Activated B cell treated with CpG ODN at 0.5 μM for 24 hours (primary cell): ENCODE measurements at regions not wholly inside any gene's neighbourhood (a gene's known extent, or its start where the extent isn't known, plus 50 kb on each side); places are given as distances from the start of the nearest gene placed in this dataset.

Experiments
- ATAC-seq: fragments of 200-7000 bp; cut with Tn5 transposase; one replicate; pipeline ENCODE4 v1.10.0; 2021; ENCODE audit warnings: low read depth, mild to moderate bottlenecking, moderate library complexity
- CTCF ChIA-PET: fragments of 350-600 bp; sonication (Branson Sonifier 250); formaldehyde crosslinking; loops from one replicate; lab custom pipeline; 2021; ENCODE audit warnings: antibody characterized with exemption; lab: Charles Lee
- POLR2A ChIA-PET: fragments of 350-600 bp; sonication (Branson Sonifier 250); formaldehyde crosslinking; loops from one replicate; lab custom pipeline; 2021; ENCODE audit warnings: antibody characterized with exemption; lab: Charles Lee
- DNase-seq: peaks from one replicate; pipeline ENCODE4 v3.0.0; 2022
- H3K27ac Mint-ChIP-seq: one replicate; pipeline ENCODE4 v1.8.0; 2020; ENCODE audit warnings: mixed read lengths
- H3K27me3 Mint-ChIP-seq: one replicate; pipeline ENCODE4 v1.8.0; 2021; ENCODE audit warnings: mixed read lengths
- H3K36me3 Mint-ChIP-seq: one replicate; pipeline ENCODE4 v1.8.0; 2021; ENCODE audit warnings: low read depth, mixed read lengths
- H3K4me1 Mint-ChIP-seq: one replicate; pipeline ENCODE4 v1.8.0; 2021; ENCODE audit warnings: mixed read lengths
- H3K4me3 Mint-ChIP-seq: one replicate; pipeline ENCODE4 v1.8.0; 2020; ENCODE audit warnings: mild to moderate bottlenecking, mixed read lengths
- H3K9me3 Mint-ChIP-seq: one replicate; pipeline ENCODE4 v1.8.0; 2020; ENCODE audit warnings: mixed read lengths
- intact Hi-C: fragments of 100-400 bp; cut with micrococcal nuclease; formaldehyde crosslinking; loops from one replicate; pipeline ENCODE4 v1.15.1; 2024
- TF ChIP-seq, protein P1 (sequence below): fragments of 200-600 bp; IDR thresholded peaks from one replicate; pipeline ENCODE4 v1.8.0; 2022; ENCODE audit warnings: antibody characterized with exemption, mild to moderate bottlenecking

DNA sequence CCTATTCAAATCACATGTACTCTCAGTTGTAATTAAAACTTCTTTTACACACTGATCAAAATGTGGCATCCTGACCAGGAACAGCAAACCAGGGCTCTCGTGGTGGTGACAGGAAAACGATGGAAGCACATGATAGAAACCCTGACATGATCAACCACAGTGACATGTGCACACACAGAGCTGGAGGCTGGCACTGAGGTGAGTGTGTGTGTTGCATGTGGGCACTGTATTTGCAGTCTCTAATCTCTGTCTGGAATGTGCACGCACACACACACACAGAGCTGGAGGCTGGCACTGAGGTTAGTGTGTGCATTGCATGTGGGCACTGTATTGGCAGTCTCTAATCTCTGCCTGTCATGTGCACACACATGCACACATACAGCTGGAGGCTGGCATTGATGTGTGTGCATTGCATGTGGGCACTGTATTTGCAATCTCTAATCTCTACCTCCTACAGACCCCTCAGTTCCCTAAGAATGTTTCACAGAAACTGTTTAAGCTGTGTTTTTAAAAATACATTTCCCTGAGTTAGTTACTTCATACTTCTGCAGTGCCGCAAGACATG, 406.9 kb downstream of the SFMBT2 start:
- ChIA-PET POLR2A (no interaction called here), CTCF (no interaction called here)
- intact Hi-C loops = no loop called here
- Mint-ChIP-seq H3K27me3 (peaks cover 4% of the 10 kb centered on the region), H3K9me3 (no peaks in the 10 kb centered on the region), H3K27ac (no peak overlapping the region), H3K4me1 (no peaks in the 10 kb centered on the region), H3K36me3 (no peaks in the 10 kb centered on the region), H3K4me3 (no peak overlapping the region)
- no peak for ATAC-seq
- TF ChIP-seq, protein P1, sequence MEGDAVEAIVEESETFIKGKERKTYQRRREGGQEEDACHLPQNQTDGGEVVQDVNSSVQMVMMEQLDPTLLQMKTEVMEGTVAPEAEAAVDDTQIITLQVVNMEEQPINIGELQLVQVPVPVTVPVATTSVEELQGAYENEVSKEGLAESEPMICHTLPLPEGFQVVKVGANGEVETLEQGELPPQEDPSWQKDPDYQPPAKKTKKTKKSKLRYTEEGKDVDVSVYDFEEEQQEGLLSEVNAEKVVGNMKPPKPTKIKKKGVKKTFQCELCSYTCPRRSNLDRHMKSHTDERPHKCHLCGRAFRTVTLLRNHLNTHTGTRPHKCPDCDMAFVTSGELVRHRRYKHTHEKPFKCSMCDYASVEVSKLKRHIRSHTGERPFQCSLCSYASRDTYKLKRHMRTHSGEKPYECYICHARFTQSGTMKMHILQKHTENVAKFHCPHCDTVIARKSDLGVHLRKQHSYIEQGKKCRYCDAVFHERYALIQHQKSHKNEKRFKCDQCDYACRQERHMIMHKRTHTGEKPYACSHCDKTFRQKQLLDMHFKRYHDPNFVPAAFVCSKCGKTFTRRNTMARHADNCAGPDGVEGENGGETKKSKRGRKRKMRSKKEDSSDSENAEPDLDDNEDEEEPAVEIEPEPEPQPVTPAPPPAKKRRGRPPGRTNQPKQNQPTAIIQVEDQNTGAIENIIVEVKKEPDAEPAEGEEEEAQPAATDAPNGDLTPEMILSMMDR = no peak
- DNase-seq = no peak

DNA sequence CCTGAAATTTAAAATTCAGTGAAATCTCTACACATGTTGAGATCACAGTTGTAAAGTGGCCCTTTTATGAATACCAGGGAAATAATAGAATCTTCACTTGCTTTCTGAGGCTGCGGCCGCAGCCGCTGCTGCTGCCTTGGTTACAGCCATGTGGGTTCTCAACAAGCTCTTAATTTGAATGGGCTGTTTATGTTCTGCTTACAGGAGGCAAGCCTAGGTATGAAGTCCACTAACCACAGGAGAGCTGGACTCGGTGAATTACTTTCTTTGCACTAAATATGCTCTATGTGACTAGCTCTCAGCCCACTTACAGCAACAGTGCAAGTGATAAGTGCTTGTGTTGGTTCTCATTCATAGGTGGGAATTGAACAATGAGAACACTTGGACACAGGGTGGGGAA, 410.8 kb downstream of the SFMBT2 start:
- ChIA-PET POLR2A (no interaction called here), CTCF (no interaction called here)
- Mint-ChIP-seq H3K27ac (no peak overlapping the region), H3K27me3 (peaks cover 4% of the 10 kb centered on the region), H3K36me3 (no peaks in the 10 kb centered on the region), H3K9me3 (no peaks in the 10 kb centered on the region), H3K4me3 (no peak overlapping the region), H3K4me1 (no peaks in the 10 kb centered on the region)
- TF ChIP-seq, protein P1 = no peak
- DNase-seq = no peak
- ATAC-seq = no peak
- intact Hi-C loops = no loop called here

DNA sequence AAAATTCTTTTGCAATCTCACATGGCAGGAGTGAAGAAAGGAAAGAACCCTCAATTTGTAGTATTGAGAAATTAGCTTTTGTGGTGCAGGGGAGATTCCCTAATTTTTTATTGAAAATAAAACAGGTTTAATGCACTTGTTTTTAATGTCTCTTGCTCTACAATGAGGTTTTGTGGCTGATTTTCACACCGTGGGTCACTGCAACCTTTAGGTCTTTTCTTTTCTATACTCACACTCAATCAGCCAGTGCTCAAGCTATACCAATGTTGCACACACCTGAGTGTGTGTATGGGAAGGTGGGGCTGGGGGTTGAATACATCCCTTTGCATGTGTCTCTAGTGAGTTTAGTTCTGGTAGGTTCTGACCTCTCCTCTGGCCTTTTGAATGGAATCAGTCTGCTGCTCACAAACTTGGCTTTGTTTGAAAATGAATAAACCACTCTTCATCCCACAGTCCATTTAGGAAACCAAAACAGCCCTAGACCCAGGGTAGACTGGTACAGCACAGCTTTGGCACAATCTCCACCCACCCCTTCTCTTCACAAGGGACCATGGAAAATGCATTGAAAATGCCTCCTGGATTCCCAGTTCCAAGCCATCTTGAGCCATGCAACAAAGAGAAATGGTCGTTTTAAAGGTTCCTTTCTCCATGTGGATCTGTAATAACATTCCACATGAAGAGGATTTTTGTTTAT, 411.5 kb downstream of the SFMBT2 start:
- Mint-ChIP-seq H3K36me3 (no peaks in the 10 kb centered on the region), H3K27me3 (peaks cover 4% of the 10 kb centered on the region), H3K9me3 (no peaks in the 10 kb centered on the region), H3K4me3 (no peak overlapping the region), H3K27ac (no peak overlapping the region), H3K4me1 (no peaks in the 10 kb centered on the region)
- ChIA-PET CTCF (no interaction called here), POLR2A (no interaction called here)
- intact Hi-C loops = no loop called here
- TF ChIP-seq, protein P1 = no peak
- no peak for ATAC-seq
- no peak for DNase-seq

DNA sequence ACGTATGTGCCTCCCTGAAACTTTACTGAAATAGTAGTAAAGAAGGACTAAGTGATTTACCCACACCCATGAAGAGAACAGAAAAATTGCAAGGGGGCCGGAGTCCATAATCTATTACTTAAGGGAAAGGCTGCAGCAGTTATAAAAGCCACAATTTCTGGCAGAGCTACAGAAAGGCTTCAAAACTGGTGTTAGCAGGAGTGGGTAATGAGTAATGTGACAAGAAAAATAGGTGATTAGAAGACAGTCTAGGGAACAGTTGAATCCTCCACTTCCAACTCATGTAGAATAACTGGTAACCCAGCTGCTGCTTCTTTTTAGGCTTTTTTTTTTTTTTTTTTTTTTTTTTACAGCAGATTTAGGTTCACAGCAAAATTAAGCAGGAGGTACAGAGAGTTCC, 413.3 kb downstream of the SFMBT2 start:
- no peak overlapping the region for H3K27ac Mint-ChIP-seq
- H3K4me1 Mint-ChIP-seq = no peaks in the 10 kb centered on the region
- no peak overlapping the region for H3K4me3 Mint-ChIP-seq
- ATAC-seq (no peak), DNase-seq (no peak)
- no peaks in the 10 kb centered on the region for H3K9me3 Mint-ChIP-seq
- POLR2A ChIA-PET = no interaction called here
- H3K36me3 Mint-ChIP-seq = no peaks in the 10 kb centered on the region
- TF ChIP-seq, protein P1 = no peak
- CTCF ChIA-PET = no interaction called here
- intact Hi-C loops = no loop called here
- H3K27me3 Mint-ChIP-seq = peaks cover 7% of the 10 kb centered on the region

DNA sequence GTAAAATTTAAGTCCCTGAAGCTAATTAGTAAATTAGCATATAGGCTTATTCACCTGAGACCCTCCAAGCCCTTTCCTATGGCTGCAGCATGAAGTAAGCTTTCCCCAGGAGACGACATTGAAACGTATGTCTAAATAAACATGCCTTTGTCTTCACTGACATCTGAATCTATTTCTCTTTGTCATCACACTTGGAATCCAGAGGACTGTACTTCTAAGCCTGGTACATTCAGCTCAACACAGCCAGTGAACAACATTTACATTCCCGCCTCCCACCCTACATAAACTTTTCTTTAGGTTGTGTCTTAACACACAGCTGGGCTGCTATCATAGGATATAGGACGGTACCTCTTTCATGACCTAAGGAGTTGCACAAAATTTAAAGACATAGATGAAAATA, 414.4 kb downstream of the SFMBT2 start:
- H3K4me3 Mint-ChIP-seq = no peak overlapping the region
- ChIA-PET CTCF (interaction anchor here (0.7 to 1.2 kb wide), 2 partner anchors 589 to 691 kb away, joined by 3 read pairs; no protein-coding TSS in a partner anchor), POLR2A (no interaction called here)
- H3K27me3 Mint-ChIP-seq = peaks cover 4% of the 10 kb centered on the region
- DNase-seq (no peak), ATAC-seq (no peak)
- intact Hi-C loops = no loop called here
- H3K27ac Mint-ChIP-seq = no peak overlapping the region
- no peaks in the 10 kb centered on the region for H3K9me3 Mint-ChIP-seq
- TF ChIP-seq, protein P1 = no peak
- H3K4me1 Mint-ChIP-seq = no peaks in the 10 kb centered on the region
- H3K36me3 Mint-ChIP-seq = no peaks in the 10 kb centered on the region
